ENCODE measurements at regions not wholly inside any gene's neighbourhood (a gene's known extent, or its start where the extent isn't known, plus 50 kb on each side); places are given as distances from the start of the nearest gene placed in this dataset.

DNA sequence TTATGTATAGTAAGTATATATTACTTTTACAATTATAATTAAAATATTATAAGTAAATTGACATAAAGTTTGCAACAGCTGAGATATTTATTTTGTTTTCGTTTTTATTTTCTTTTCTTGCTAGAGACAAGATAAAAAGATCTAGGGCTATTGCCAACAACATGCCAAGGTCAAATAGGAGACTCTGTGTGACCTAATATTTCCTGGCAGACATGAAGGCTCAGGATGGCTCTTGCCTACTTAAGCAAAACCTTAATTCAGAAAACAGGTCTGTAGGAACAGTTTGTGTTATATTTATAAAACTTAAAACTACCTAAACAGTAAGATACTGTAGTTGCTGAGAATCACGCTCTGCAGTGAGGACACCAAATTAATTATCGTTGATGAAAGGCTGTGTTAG is 145.2 kb downstream of the RFC3 start:
- Histone ChIP-seq H3K4me2 (no peak overlapping the region), H3K36me3 (no peaks in the 10 kb centered on the region), H3K9ac (no peak overlapping the region), H3K4me1 (peaks cover 0 to 10% (median 0%) of the 10 kb centered on the region in 10 experiments; a peak in 6 of 20 replicates), H3K27ac (no peak overlapping the region), H3K4me3 (no peak overlapping the region), H4K20me1 (no peaks in the 10 kb centered on the region), H3K27me3 (no peaks in the 10 kb centered on the region), H3K9me3 (replicated peaks in 1 of 11) (0 out of 22 replicates have a peak, but pooled peaks cover 0 to 9% (median 0%) of the 10 kb centered on the region in 11 experiments)
- TF ChIP-seq Cebpa-rat (IDR thresholded peaks at IDR 0.05), result no peak

DNA sequence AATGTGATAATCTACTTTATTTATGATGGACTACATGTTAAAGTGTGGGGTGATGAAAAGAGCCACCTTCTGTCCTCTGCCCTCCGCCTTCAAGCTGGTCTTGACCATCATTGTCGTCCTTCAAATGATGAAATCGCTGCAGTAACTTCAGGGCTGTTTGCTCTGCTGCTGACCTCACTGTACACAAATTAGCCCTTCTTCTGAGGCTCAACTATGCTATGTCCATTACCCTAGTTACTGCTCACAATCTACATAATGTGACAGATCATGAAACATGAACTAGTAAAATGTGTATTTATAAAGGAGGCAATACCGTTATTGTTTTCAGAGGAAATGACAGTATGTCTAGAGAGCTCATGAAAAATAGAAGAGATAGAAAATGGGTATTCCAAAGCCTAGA is 145.9 kb downstream of the RFC3 start:
- Histone ChIP-seq H3K27me3 (no peaks in the 10 kb centered on the region), H4K20me1 (no peaks in the 10 kb centered on the region), H3K4me3 (no peak overlapping the region), H3K9me3 (replicated peaks in 1 of 11) (0 out of 22 replicates have a peak, but pooled peaks cover 0 to 9% (median 0%) of the 10 kb centered on the region in 11 experiments), H3K4me2 (no peak overlapping the region), H3K9ac (no peak overlapping the region), H3K27ac (no peak overlapping the region), H3K4me1 (peaks cover 0 to 6% (median 0%) of the 10 kb centered on the region in 10 experiments; a peak in 6 of 20 replicates), H3K36me3 (no peaks in the 10 kb centered on the region)
- no peak for TF ChIP-seq Cebpa-rat (IDR thresholded peaks at IDR 0.05)

GRCh38 chr13:33968520-33969507 is 150.9 kb downstream of the RFC3 start:
- no peak overlapping the region for H3K4me3 ChIP-seq
- no peak overlapping the region for H3K27ac ChIP-seq
- H3K9me3 ChIP-seq (replicated peaks in 1 of 11), result peaks cover 0 to 9% (median 0%) of the 10 kb centered on the region in 11 experiments; a peak in 3 of 22 replicates
- TF ChIP-seq Cebpa-rat (IDR thresholded peaks at IDR 0.05), result no peak
- H3K36me3 ChIP-seq, result no peaks in the 10 kb centered on the region
- no peaks in the 10 kb centered on the region for H3K27me3 ChIP-seq
- no peaks in the 10 kb centered on the region for H3K4me1 ChIP-seq
- H4K20me1 ChIP-seq, result no peaks in the 10 kb centered on the region
- H3K4me2 ChIP-seq, result no peak overlapping the region
- no peak overlapping the region for H3K9ac ChIP-seq

- no peaks in the 10 kb centered on the region for H4K20me1 ChIP-seq
- H3K4me1 ChIP-seq, result no peaks in the 10 kb centered on the region
- H3K27me3 ChIP-seq, result no peaks in the 10 kb centered on the region
- H3K4me2 ChIP-seq, result no peak overlapping the region
- no peak overlapping the region for H3K4me3 ChIP-seq
- peaks cover 0 to 7% (median 0%) of the 10 kb centered on the region in 11 experiments; a peak in 3 of 22 replicates for H3K9me3 ChIP-seq (replicated peaks in 1 of 11)
- H3K9ac ChIP-seq, result no peak overlapping the region
- no peak overlapping the region for H3K27ac ChIP-seq
- H3K36me3 ChIP-seq, result no peaks in the 10 kb centered on the region
- no peak for TF ChIP-seq Cebpa-rat (IDR thresholded peaks at IDR 0.05)
Observed at GRCh38 chr13:33970746-33971561, 153.0 kb downstream of the RFC3 start.

DNA sequence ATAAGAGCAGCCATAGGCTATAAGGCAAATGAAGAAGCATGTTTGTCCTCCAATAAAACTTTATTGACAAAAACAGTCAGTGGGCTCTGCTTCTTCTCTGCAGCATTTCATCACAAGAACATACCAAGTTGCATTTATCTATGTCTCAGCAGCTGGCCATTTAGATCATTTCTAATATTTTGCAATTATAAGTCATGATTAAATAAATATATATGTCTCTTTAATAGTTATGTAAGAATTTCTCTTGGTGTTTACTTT is 153.5 kb downstream of the RFC3 start:
- no peak overlapping the region for H3K4me2 ChIP-seq
- H3K4me1 ChIP-seq, result no peaks in the 10 kb centered on the region
- H3K36me3 ChIP-seq, result no peaks in the 10 kb centered on the region
- H4K20me1 ChIP-seq, result no peaks in the 10 kb centered on the region
- H3K27ac ChIP-seq, result no peak overlapping the region
- H3K9ac ChIP-seq, result no peak overlapping the region
- H3K27me3 ChIP-seq, result no peaks in the 10 kb centered on the region
- TF ChIP-seq Cebpa-rat (IDR thresholded peaks at IDR 0.05), result no peak
- H3K9me3 ChIP-seq (replicated peaks in 1 of 11), result peaks cover 0 to 7% (median 0%) of the 10 kb centered on the region in 11 experiments; a peak in 3 of 22 replicates
- no peak overlapping the region for H3K4me3 ChIP-seq

DNA sequence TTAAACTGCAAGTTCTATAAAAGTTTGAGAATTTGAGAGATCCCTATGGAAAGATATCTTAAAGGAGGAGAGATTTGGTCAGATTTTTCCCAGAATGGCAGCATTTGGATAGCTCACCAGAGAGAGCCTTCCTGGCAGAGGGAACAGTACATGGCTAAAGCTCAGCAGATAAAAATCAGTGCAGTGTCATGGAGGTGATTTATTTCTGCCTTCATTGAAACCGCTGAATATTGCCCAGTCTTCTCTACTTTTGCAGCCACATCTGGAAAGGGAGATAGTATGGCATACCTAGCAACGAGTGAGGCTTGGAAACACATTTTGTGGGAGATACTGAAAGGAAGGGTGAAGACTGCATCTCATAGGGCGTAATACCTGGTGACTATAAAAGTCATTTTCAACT is 155.2 kb downstream of the RFC3 start:
- Histone ChIP-seq H4K20me1 (no peaks in the 10 kb centered on the region), H3K36me3 (no peaks in the 10 kb centered on the region), H3K27ac (no peak overlapping the region), H3K9me3 (replicated peaks in 1 of 11) (peaks cover 0 to 7% (median 0%) of the 10 kb centered on the region in 11 experiments; a peak in 3 of 22 replicates), H3K4me1 (no peaks in the 10 kb centered on the region), H3K9ac (no peak overlapping the region), H3K27me3 (no peaks in the 10 kb centered on the region), H3K4me3 (no peak overlapping the region), H3K4me2 (no peak overlapping the region)
- no peak for TF ChIP-seq Cebpa-rat (IDR thresholded peaks at IDR 0.05)

DNA sequence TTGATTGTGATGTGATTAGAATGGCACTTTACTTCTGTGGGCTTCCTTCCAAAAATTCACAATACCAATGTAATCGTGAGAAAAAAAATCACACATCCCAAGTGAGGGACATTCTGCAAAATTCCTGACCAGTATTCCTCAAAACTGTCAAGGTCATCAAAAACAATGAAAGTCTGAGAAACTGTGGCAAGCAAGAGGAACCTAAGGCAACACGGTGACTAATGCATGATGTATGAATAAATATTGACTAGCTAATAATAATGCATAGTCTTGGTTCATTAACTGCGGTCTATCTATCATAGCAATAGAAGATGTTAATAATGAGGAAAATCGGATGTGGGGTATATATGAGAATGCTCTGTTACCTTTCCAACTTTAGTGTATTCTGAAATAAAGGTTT is 159.0 kb downstream of the RFC3 start:
- Histone ChIP-seq H3K9me3 (replicated peaks in 1 of 11) (no peaks in the 10 kb centered on the region), H4K20me1 (no peaks in the 10 kb centered on the region), H3K36me3 (no peaks in the 10 kb centered on the region), H3K4me1 (no peaks in the 10 kb centered on the region), H3K27ac (no peak overlapping the region), H3K9ac (no peak overlapping the region), H3K27me3 (no peaks in the 10 kb centered on the region), H3K4me3 (no peak overlapping the region), H3K4me2 (no peak overlapping the region)
- TF ChIP-seq Cebpa-rat (IDR thresholded peaks at IDR 0.05), result no peak

- Histone ChIP-seq H3K36me3 (no peaks in the 10 kb centered on the region), H3K9ac (no peak overlapping the region), H3K27ac (no peak overlapping the region)
Observed at GRCh38 chr13:33978653-33979052, 160.7 kb downstream of the RFC3 start.

DNA sequence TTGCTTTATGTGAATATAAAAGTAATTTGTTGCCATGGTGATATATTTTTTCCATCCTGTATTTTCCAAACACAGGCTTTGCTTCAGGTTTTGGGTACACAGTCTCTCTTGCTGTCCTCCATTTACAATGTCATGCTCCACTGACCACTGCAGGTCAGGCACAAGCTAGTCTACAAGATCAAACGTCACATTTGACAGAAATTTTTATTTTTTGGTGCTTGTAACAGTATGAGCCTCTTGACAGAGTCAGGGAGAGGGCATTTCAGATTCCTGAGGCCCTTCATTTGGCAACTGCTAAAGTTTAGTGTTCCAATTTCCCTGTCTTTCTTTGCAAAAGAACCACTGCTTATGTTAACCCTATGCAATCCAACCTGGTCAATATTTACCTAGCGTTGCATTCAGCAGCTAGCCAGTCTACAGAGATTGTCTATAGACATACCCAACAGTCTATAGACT is 175.0 kb downstream of the RFC3 start:
- no peak overlapping the region for H3K27ac ChIP-seq
- no peaks in the 10 kb centered on the region for H3K36me3 ChIP-seq
- no peaks in the 10 kb centered on the region for H4K20me1 ChIP-seq
- no peak overlapping the region for H3K9ac ChIP-seq
- no peaks in the 10 kb centered on the region for H3K27me3 ChIP-seq
- TF ChIP-seq Cebpa-rat (IDR thresholded peaks at IDR 0.05), result no peak
- H3K4me2 ChIP-seq, result peak overlapping the region in 2 of 11 experiments; percentile 13 to 22; a peak in 4 of 22 replicates
- no peak overlapping the region for H3K4me3 ChIP-seq
- H3K4me1 ChIP-seq, result peaks cover 0 to 10% (median 0%) of the 10 kb centered on the region in 10 experiments; a peak in 5 of 20 replicates
- H3K9me3 ChIP-seq (replicated peaks in 1 of 11), result no peaks in the 10 kb centered on the region

More at GRCh38 chr13:33978653-33979052, 160.7 kb downstream of the RFC3 start:
- Histone ChIP-seq H3K4me3 (no peak overlapping the region), H3K27me3 (no peaks in the 10 kb centered on the region), H4K20me1 (no peaks in the 10 kb centered on the region), H3K4me2 (no peak overlapping the region), H3K4me1 (no peaks in the 10 kb centered on the region), H3K9me3 (replicated peaks in 1 of 11) (no peaks in the 10 kb centered on the region)
- TF ChIP-seq Cebpa-rat (IDR thresholded peaks at IDR 0.05), result no peak
